NOMO-1 treated with DMSO at 0.1 percent for 48 hours (cell line): ENCODE measurements at regions not wholly inside any gene's neighbourhood (a gene's known extent, or its start where the extent isn't known, plus 50 kb on each side); places are given as distances from the start of the nearest gene placed in this dataset.
A peak's percentile ranks its signal among the peaks of the same experiment; 100 is the strongest.

Source experiments
- DNase-seq: peaks from one replicate; lab custom pipeline; 2025; ENCODE audit not compliant: unreplicated experiment; lab: John Stamatoyannopoulos, UW

GRCh38 chr6:124877468-124877867 lies 84.8 kb upstream of the RNF217 start:
- DNase-seq: no peak

GRCh38 chr6:124879110-124879991 lies 82.9 kb upstream of the RNF217 start:
- DNase-seq: no peak

- DNase-seq: no peak
These were observed 82.3 kb upstream of the RNF217 start for GRCh38 chr6:124879992-124880355.

GRCh38 chr6:124881898-124882578 lies 80.2 kb upstream of the RNF217 start:
- DNase-seq: peak; percentile 7

GRCh38 chr6:124882579-124883393 lies 79.5 kb upstream of the RNF217 start:
- peak; percentile 78 for DNase-seq

GRCh38 chr6:124885171-124885570 lies 77.1 kb upstream of the RNF217 start:
- DNase-seq: no peak

- no peak for DNase-seq
These were observed 74.2 kb upstream of the RNF217 start for GRCh38 chr6:124887872-124888580.

GRCh38 chr6:124888581-124889371 lies 73.5 kb upstream of the RNF217 start:
- DNase-seq: peak; percentile 70

- DNase-seq: no peak
These were observed 61.2 kb upstream of the RNF217 start for GRCh38 chr6:124901084-124901483.

GRCh38 chr6:124903797-124904196 lies 58.4 kb upstream of the RNF217 start:
- DNase-seq: no peak

GRCh38 chr6:124907596-124907995 lies 54.6 kb upstream of the RNF217 start:
- no peak for DNase-seq
